Psoas muscle (tissue), 7 donors: ENCODE measurements at regions not wholly inside any gene's neighbourhood (a gene's known extent, or its start where the extent isn't known, plus 50 kb on each side); places are given as distances from the start of the nearest gene placed in this dataset.

Experiments used
- ATAC-seq, 4 donors: fragments of 200-7000 bp; cut with Tn5 transposase; one replicate each; pipeline ENCODE4 v1.9.1; 2020; ENCODE audit warnings: moderate library complexity in 3 of 4, mild to moderate bottlenecking in 2 of 4
- DNase-seq, 2 donors: peaks; one replicate each; pipeline ENCODE4 v3.0.0-alpha.2; 2020
- H3K27ac ChIP-seq: fragments of 200-600 bp; one replicate; pipeline ENCODE4 v1.8.0; 2022
- H3K27me3 ChIP-seq, 3 donors: fragments of 200-600 bp in 1 of 3; one replicate each; pipeline versions ENCODE4 v1.6.1 to v1.8.0; 2013 to 2022; ENCODE audit warnings: low read length in 2 of 3, mild to moderate bottlenecking in 2 of 3, moderate library complexity in 1 of 3; ENCODE audit not compliant: insufficient read depth in 3 of 3
- H3K36me3 ChIP-seq, 2 donors: fragments of 200-600 bp in 1 of 2; one replicate each; pipeline versions ENCODE4 v1.6.1 to v1.8.0; 2013 to 2022; ENCODE audit warnings: low read depth in 1 of 2, mild to moderate bottlenecking in 1 of 2, moderate library complexity in 1 of 2; ENCODE audit not compliant: insufficient read depth in 1 of 2
- H3K4me1 ChIP-seq: fragments of 200-600 bp; one replicate; pipeline ENCODE4 v1.8.0; 2022
- H3K4me3 ChIP-seq: fragments of 200-600 bp; one replicate; pipeline ENCODE4 v1.8.0; 2022; ENCODE audit warnings: mild to moderate bottlenecking
- H3K9me3 ChIP-seq: fragments of 200-600 bp; one replicate; pipeline ENCODE4 v1.8.0; 2022
- WGBS, 3 donors: extraction: QIAGEN DNeasy Blood & Tissue Kit; methylation state at CpG; one replicate each; pipeline versions ENCODE4 v1.1.6 to v1.1.7; 2013; 5-methylcytosine and 5-hydroxymethylcytosine counted together
- intact Hi-C, 2 donors: fragments of 100-400 bp; cut with DNase I; formaldehyde crosslinking; loops; one replicate each; pipeline versions ENCODE4 v1.11.0 to v1.14.2; 2022
- TF ChIP-seq, protein P1 (sequence below): fragments of 200-600 bp; IDR thresholded peaks from one replicate; pipeline ENCODE4 v1.8.0; 2022; ENCODE audit warnings: antibody characterized with exemption
- donor health status: healthy with polysubstance abuse.
- donor health status: DM: no; HTN: no; CAD: no; lungs with moderate emphysema.
- donor health status: Bipolar disorder and iron deficiency.
- donor health status: healthy.
- donor health status: DM: yes; HTN: yes; CAD: no.
- donor health status: DM: no; HTN: no; CAD: no.
- donor health status: DM: yes; HTN: yes; CAD: no.

DNA sequence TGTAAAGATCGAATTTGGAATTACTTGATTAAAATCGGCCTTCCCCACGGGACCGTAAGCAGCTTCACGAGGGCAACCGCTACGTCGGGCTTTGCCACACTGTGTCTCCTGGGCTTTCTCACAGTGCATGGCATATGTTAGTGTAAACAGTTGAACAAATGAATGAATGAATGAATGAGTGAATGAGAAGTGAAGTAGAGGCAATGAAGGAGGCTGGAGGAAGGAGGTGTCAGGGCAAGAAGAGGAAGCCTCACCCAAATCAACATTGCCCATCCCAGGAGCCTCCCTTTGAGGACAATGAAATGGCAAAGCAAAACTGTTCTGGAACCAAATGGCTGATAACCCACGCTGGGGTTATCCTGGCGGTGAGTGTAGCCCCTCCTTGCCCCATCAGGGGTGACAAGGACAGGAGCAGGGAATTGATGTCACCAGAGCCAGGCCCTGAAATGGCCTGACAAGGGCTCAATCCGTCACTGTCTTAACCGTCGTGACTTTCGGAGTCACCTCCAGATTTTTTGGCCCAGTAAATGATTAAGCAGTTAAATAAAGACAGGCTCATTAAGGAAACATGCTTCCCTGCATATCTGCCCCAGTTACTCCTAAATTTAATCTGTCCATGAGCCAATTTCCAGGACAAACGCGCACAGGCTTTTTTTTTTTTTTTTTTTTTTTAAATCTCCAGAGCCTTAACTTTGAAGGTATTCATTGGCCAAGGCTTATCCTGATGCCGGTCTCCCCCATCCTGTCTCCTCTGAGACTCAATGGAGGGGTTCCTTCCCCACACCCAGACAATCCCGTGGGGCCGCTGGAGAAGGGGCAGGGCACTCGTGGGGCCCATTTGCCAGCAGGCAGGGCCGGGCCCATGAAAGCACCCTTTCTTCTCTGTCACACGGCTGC, 88.4 kb upstream of the BOD1 start:
- Histone ChIP-seq H3K4me3 (no peak overlapping the region), H3K4me1 (peaks cover 20% of the 10 kb centered on the region), H3K36me3 (no peaks in the 10 kb centered on the region), H3K9me3 (no peaks in the 10 kb centered on the region), H3K27ac (no peak overlapping the region), H3K27me3 (no peaks in the 10 kb centered on the region)
- TF ChIP-seq, protein P1, sequence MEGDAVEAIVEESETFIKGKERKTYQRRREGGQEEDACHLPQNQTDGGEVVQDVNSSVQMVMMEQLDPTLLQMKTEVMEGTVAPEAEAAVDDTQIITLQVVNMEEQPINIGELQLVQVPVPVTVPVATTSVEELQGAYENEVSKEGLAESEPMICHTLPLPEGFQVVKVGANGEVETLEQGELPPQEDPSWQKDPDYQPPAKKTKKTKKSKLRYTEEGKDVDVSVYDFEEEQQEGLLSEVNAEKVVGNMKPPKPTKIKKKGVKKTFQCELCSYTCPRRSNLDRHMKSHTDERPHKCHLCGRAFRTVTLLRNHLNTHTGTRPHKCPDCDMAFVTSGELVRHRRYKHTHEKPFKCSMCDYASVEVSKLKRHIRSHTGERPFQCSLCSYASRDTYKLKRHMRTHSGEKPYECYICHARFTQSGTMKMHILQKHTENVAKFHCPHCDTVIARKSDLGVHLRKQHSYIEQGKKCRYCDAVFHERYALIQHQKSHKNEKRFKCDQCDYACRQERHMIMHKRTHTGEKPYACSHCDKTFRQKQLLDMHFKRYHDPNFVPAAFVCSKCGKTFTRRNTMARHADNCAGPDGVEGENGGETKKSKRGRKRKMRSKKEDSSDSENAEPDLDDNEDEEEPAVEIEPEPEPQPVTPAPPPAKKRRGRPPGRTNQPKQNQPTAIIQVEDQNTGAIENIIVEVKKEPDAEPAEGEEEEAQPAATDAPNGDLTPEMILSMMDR, result no peak
- WGBS, 3 donors, result 78 to 85% (median 80%) methylated on average over 22 of the region's 22 CpGs
- intact Hi-C loops, result loop anchor here (5.0 kb wide), 2 partner anchors 33 to 47 kb away; no protein-coding TSS in a partner anchor
- no peak for DNase-seq
- peak in 1 of 4 donors; percentile 38 for ATAC-seq

DNA sequence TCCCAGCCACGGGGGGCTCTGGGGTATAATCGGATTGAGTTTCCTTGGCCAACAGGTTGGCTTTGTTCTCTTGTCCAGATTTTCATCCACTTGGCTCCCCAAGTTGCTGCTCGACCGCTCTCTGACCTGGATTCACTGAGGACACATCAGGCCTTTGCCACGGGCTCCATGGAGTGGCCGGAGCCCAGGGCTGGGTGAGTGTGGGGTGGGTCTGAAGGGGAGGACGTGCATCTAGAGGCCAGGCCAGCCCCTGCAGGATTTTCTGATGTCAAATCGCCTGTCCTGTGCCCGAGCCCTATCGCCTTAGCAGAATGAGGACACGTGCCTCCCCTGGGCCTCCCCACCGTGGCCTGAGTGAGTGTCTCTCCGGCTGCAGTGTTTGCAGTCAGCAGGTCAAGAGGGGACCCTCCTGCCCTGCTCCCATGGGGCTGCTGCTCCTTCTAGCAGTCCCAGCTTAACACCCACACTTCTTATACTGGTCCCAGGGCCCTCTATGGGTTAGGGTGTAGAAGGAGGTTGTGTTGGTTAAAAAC, 89.1 kb upstream of the BOD1 start:
- DNase-seq (no peak), ATAC-seq (no peak)
- Histone ChIP-seq H3K36me3 (no peaks in the 10 kb centered on the region), H3K4me1 (peaks cover 20% of the 10 kb centered on the region), H3K27ac (no peak overlapping the region), H3K27me3 (no peaks in the 10 kb centered on the region), H3K4me3 (no peak overlapping the region), H3K9me3 (no peaks in the 10 kb centered on the region)
- 81 to 86% (median 85%) methylated on average over 13 of the region's 13 CpGs for WGBS, 3 donors
- intact Hi-C loops, result loop anchor here (5.0 kb wide), 2 partner anchors 33 to 47 kb away; no protein-coding TSS in a partner anchor
- TF ChIP-seq, protein P1, result no peak

DNA sequence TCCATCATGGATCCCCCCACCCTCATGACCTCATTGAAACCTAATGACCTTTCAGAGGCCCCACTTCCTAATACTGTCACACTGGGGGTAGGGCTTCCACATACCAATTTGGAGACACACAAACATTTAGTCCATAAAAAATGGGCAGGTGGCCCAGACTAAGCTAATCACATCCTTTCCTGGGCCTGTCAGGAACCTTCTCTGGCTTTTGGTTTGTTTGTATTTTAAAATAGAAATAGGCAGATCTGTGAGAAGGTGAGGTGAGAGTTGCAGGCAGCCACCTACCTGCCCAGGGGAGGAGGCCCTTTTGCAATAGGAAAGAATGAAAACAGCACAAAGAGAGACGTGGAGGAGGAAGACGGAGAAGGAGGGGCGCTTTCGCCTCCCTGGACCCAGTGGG, 90.2 kb upstream of the BOD1 start:
- intact Hi-C loops, result loop anchor here (5.0 kb wide), 2 partner anchors 34 to 46 kb away; no protein-coding TSS in a partner anchor
- DNase-seq (no peak), ATAC-seq (no peak)
- H3K27me3 ChIP-seq, result no peaks in the 10 kb centered on the region
- H3K4me3 ChIP-seq, result no peak overlapping the region
- H3K9me3 ChIP-seq, result no peaks in the 10 kb centered on the region
- TF ChIP-seq, protein P1, result no peak
- WGBS, 3 donors, result 78 to 92% (median 86%) methylated on average over 4 of the region's 4 CpGs
- no peaks in the 10 kb centered on the region for H3K36me3 ChIP-seq
- H3K4me1 ChIP-seq, result peaks cover 20% of the 10 kb centered on the region
- H3K27ac ChIP-seq, result peak overlapping the region; percentile 82

DNA sequence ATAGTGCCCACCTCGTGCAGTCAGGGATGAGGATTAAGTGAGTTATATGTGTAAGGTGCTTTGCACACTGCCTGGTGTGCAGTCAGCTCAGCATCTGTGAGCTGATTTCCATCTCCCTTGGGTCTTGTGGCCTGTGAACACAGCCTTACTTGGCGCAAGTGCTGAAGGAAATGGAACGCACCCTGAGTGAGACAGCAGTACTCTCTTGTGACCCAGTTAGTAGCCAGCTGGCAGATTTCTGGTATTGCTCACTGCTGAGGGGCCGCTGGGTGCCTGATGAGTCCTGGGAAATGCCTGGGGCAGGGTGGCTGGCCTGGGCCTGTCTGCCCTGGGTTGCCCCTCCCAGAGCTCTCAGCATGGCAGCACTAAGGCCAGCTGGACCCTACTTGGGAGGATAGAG, 90.9 kb upstream of the BOD1 start:
- TF ChIP-seq, protein P1, result no peak
- Histone ChIP-seq H3K4me1 (peaks cover 20% of the 10 kb centered on the region), H3K36me3 (no peaks in the 10 kb centered on the region), H3K27ac (peak overlapping the region; percentile 82), H3K4me3 (no peak overlapping the region), H3K9me3 (no peaks in the 10 kb centered on the region), H3K27me3 (no peaks in the 10 kb centered on the region)
- peak; percentile 95 to 98 (median 96) for ATAC-seq
- WGBS, 3 donors, result 1 to 19% (median 7%) methylated on average over 4 of the region's 4 CpGs
- peak; percentile 81 to 92 for DNase-seq
- intact Hi-C loops, result loop anchor here (5.0 kb wide), 2 partner anchors 35 to 45 kb away; no protein-coding TSS in a partner anchor
